Neural progenitor cell (in vitro differentiated cells): ENCODE measurements at regions not wholly inside any gene's neighbourhood (a gene's known extent, or its start where the extent isn't known, plus 50 kb on each side); places are given as distances from the start of the nearest gene placed in this dataset.

Experiments
- EZH2 ChIP-seq: fragments of 200-600 bp; sonication (generic); IDR thresholded peaks from 2 replicates; pipeline ENCODE4 v1.6.1; 2017; ENCODE audit warnings: antibody characterized with exemption, mild to moderate bottlenecking, moderate library complexity
- EZH2phosphoT487 ChIP-seq: fragments of 200-600 bp; sonication (generic); IDR thresholded peaks from 2 replicates; pipeline ENCODE4 v1.6.1; 2017; ENCODE audit warnings: antibody characterized with exemption
- TF ChIP-seq, protein P1 (sequence below): fragments of 200-600 bp; sonication (generic); IDR thresholded peaks from 2 replicates; pipeline ENCODE4 v1.5.1; 2017; ENCODE audit warnings: antibody characterized with exemption, mild to moderate bottlenecking

DNA sequence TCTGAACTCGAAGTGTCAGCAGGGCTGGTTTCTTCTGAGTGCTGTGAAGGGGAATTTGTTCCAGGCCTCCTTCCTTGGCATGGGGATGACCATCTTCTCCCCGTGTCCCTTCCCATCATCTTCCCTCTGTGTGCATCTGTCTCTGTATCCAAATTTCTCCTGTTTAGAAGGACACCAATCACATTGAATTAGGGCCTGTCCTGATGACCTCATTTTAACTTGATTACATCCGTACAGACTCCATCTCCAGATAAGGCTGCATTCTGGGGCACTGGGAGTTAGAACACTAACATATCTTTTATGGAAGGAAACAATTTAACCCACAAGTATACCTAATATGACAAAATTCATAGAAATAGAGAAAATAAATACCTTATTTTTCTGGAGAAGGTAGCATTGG, 76.8 kb upstream of the ANKRD1 start:
- TF ChIP-seq, protein P1, sequence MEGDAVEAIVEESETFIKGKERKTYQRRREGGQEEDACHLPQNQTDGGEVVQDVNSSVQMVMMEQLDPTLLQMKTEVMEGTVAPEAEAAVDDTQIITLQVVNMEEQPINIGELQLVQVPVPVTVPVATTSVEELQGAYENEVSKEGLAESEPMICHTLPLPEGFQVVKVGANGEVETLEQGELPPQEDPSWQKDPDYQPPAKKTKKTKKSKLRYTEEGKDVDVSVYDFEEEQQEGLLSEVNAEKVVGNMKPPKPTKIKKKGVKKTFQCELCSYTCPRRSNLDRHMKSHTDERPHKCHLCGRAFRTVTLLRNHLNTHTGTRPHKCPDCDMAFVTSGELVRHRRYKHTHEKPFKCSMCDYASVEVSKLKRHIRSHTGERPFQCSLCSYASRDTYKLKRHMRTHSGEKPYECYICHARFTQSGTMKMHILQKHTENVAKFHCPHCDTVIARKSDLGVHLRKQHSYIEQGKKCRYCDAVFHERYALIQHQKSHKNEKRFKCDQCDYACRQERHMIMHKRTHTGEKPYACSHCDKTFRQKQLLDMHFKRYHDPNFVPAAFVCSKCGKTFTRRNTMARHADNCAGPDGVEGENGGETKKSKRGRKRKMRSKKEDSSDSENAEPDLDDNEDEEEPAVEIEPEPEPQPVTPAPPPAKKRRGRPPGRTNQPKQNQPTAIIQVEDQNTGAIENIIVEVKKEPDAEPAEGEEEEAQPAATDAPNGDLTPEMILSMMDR, result no peak
- TF ChIP-seq EZH2phosphoT487, result no peak
- no peak for TF ChIP-seq EZH2
